Head of caudate nucleus (tissue), 42 donors: ENCODE measurements at regions not wholly inside any gene's neighbourhood (a gene's known extent, or its start where the extent isn't known, plus 50 kb on each side); places are given as distances from the start of the nearest gene placed in this dataset.

Experiments used
- DNase-seq, 42 donors: peaks; one replicate each; pipeline versions ENCODE4 v3.0.0 to v3.0.0-alpha.2; 2020 to 2021; ENCODE audit warnings: mixed read lengths in 7 of 42
- intact Hi-C: fragments of 100-400 bp; cut with DNase I; formaldehyde crosslinking; loops from one replicate; pipeline ENCODE4 v1.15.0; 2022

GRCh38 chr5:155274484-155274883 lies 260.9 kb downstream of the KIF4B start:
- intact Hi-C loops = no loop called here
- no peak for DNase-seq

DNA sequence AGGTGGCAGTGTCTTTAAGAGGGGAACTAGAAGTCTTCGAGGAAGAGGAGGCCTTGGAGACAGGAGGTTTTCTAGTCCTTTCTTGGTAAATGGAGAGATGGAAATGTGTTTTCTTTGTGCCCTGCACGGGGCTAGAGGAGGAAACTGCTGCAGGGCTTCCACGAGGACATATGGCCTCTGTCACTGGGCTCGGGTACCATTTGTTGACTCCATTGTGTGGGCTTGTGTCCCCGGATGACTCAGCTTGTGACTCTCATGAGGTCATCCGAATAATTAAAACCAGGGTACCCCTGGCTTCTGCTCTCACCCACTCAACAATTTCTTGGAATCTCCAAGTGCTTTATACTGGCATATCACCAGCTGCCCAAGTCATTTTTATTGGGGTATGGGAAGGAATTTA lies 261.7 kb downstream of the KIF4B start:
- no peak for DNase-seq
- intact Hi-C loops = no loop called here

DNA sequence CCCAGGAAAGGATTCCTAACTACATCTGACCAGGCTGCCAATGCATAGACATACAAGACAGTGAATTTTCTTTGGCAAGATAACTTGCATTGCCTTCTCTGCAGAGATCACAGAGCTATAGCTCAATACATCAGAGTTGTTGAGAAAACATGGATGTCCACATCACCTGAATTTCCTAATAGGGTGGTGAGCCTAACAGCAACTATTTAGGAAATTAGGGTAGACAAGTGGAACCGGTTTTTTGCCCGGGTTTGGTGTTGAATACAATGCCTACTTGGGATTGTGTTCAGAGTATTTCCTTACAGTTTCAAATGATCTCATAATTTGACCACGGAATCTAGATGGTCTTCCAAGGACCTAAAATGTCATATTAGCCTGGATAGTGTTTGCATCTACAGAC lies 262.7 kb downstream of the KIF4B start:
- intact Hi-C loops = no loop called here
- no peak for DNase-seq

- DNase-seq = no peak
- intact Hi-C loops = no loop called here
These were observed 265.0 kb downstream of the KIF4B start for GRCh38 chr5:155278532-155278931.

GRCh38 chr5:155282503-155283107 lies 269.1 kb downstream of the KIF4B start:
- no peak for DNase-seq
- intact Hi-C loops = no loop called here

- intact Hi-C loops = no loop called here
- DNase-seq = no peak
These were observed 272.2 kb downstream of the KIF4B start for GRCh38 chr5:155285706-155286105.

GRCh38 chr5:155290937-155291336 lies 277.4 kb downstream of the KIF4B start:
- intact Hi-C loops = no loop called here
- DNase-seq = peak in 21 of 42 donors; percentile 2 to 68 (median 24)

DNA sequence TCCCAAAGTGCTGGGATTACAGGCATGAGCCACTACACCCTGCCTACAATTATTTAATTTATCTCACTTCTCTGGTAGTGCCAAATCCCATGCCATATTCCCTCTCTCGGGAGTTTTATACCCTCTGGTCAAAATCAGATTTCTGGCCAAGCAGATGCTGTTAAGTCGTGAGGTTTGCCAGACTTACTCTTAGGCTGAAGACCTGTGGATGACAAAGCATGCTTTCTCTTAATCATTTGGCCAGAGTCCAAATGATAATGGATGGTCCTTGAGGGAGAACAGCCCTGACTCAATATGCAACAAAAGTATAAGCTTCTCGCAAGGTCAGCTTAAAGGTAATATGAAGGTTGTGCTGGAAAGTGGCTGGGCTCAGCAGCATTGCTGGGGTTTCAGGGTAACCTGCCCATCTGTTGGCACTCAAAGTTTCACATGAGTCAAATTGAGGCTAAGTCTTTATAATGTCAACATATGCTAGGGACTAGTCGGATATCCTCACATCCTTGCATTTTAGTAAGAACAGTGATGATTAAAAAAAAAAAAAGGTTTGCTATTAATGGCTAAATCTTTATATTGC lies 280.1 kb downstream of the KIF4B start:
- intact Hi-C loops = no loop called here
- DNase-seq = no peak

- intact Hi-C loops = no loop called here
- DNase-seq = no peak
These were observed 281.6 kb downstream of the KIF4B start for GRCh38 chr5:155295111-155295510.

DNA sequence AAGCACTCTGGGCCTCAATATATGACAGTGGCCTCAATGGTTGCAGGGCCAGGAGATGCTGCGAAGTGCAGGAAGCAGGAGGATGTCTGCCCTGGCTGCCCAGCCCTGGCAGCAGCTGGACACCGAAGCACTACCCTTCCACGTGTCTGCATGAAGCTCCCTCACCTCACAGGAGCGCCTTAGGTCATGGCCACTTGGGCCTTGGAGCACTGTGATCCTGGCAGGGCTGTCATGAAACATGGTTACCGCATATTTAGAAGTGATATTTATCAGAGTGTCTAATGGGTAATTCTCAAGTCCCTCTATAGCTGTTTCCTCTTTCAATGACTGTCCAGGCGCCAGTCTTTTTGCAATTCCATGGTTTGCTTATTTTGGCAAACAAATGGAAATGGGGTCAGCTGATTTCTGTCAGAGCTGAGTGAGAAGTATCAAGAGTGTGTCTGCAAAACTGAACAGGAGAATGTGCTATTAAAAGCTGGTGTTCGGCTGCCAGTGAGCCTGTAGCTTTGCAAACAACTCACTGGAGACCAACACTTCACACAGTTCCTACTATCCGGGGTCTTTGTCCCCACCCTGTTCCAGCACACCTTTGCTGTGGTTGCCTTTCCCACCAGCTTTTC lies 285.9 kb downstream of the KIF4B start:
- intact Hi-C loops = no loop called here
- DNase-seq = no peak

DNA sequence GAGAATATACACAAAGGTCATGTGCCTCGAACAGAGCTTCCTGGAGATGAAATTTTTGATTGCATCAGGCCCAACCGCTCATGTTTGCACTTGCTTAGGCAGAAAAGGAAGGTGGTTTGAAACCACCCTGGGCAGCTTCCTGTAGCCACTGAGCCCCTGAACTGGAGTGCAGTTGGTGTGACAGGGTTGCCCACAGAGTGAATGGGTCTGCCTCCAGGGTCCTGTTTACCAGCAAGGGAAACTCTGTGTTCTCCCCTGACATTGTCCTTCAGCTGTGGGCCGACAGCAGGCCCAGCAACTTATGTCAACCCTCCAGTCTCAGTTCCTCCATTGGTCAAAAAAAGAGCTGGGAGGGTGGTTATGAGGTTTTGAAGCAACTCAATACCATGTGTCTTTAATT lies 289.6 kb downstream of the KIF4B start:
- no peak for DNase-seq
- intact Hi-C loops = no loop called here

- DNase-seq = no peak
These were observed 293.7 kb downstream of the KIF4B start for GRCh38 chr5:155307229-155307628.

DNA sequence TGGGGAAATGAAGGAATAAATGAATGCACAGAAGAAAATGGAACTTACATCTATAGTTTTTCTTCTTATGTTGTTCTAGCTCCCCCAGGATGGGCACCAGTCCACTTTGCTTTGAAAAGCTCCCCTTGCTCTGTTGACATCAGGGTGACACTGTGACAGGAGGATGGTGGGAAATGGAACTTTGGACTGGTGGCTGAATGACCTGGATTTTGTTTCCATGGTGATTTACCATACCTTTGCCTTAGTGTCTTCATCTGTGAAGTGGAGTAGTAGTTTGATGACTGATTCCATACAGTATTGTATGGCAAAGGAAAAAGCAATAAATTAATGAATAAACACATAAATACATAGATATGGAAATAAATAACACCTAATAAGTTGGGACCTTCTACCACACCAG lies 294.7 kb downstream of the KIF4B start:
- no peak for DNase-seq
- intact Hi-C loops = no loop called here

More at GRCh38 chr5:155307229-155307628, 293.7 kb downstream of the KIF4B start:
- intact Hi-C loops = no loop called here

GRCh38 chr5:155309021-155309746 lies 295.6 kb downstream of the KIF4B start:
- intact Hi-C loops = no loop called here
- DNase-seq = no peak

DNA sequence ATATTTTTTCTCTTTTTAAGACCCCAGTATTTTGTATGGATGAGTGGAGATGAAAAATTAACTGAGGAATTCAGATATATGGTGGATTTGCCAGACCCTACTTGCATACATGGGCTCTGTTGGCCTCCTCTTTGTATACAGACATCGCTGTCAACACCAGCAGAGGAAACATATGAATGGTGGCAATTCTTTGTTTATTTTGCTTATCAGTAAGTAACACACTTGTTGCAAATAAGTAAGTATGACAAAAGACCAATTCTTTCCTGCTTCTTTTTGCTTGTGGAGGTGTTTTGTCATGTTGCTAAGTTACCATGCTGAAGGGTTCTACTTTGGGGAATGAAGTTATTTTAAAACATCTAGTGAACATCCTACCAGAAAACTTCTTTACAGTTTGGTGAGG lies 298.2 kb downstream of the KIF4B start:
- intact Hi-C loops = no loop called here

DNA sequence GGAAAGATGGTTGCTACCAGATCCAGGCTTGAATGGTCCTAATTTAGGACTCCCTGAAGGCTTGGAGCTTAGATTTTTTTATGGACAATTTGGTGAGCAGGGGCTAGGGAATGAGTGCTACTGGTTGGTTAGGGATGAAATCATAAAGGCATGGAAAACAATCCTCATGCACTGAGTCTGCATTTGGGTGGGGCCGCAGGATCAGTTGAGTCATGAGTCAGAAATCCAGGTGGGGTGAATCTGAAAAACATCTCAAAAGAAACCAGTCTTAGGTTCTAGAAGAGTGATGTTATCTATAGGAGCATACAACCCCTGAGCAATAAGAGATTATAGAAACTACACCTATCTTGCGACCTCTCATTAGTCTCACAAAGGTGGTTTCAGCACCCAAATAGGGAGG lies 300.0 kb downstream of the KIF4B start:
- intact Hi-C loops = no loop called here
- no peak for DNase-seq

More for the DNA sequence above, 298.2 kb downstream of the KIF4B start:
- no peak for DNase-seq

DNA sequence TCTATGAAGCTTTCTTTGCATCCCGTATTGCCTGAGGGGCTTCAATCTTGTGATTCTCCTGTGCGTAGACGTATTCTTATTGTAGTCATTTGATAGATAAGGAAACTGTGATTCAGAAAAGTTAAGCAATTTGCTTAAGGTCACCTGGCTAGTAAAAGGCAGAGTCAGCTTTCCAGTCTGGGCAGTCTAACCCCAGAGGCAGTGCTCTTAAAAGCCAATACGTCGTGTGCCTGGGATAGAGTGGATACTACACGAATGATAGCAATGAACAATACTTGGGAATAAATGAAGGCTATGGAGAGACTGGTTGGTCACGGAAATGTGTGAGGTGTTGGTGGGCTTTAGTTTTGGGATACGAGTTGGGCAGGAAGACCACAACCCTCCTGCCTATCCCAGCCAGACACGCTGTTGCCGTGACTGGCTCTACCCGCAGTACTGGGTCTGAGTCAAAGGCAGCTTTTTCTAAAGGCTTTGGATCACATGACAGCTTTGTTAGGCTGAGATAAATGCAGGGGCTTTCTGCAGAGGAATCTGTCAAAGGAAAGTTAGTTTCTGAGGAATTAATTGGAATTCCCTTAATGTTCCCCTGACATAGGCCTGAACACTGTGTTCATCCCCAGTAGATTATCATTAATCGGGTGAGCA lies 302.6 kb downstream of the KIF4B start:
- intact Hi-C loops = no loop called here
- no peak for DNase-seq

- DNase-seq = peak in 2 of 42 donors; percentile 5 to 35
- intact Hi-C loops = no loop called here
These were observed 319.1 kb downstream of the KIF4B start for GRCh38 chr5:155332618-155333017.

DNA sequence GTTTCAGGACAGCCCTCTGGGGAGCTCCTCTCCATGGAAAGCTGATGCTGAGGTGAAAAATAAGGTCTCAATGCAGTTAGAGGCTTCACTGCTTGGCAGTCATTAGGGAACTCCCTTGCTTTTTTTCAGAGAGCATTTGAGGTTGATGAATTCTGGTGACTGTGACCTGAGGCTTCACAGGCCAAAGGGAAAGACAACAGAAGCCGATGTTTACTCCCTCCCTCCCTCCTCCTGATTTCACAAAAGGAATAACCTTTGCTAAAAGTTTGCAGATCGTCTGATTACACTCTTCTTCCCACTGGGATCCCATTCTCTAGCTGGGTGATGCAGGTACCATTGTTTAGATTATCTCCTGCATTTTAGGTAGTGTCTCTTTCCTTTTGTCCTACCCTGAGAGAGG lies 329.4 kb downstream of the KIF4B start:
- intact Hi-C loops = no loop called here
- DNase-seq = no peak

- no peak for DNase-seq
These were observed 329.9 kb downstream of the KIF4B start for GRCh38 chr5:155343468-155343867.

More at GRCh38 chr5:155343468-155343867, 329.9 kb downstream of the KIF4B start:
- intact Hi-C loops = no loop called here
